Chondrocyte (in vitro differentiated cells): ENCODE measurements at regions not wholly inside any gene's neighbourhood (a gene's known extent, or its start where the extent isn't known, plus 50 kb on each side); places are given as distances from the start of the nearest gene placed in this dataset.
"Not testable (repeated sequence)": the region's sequence is repeated elsewhere in the genome, so short reads cannot be mapped to it uniquely, and the experiment has no call there.

ENCODE experiments used
- DNase-seq: peaks from one replicate; pipeline ENCODE4 v3.0.0; 2021; ENCODE audit warnings: mixed read lengths, low spot score
- H3K27ac Mint-ChIP-seq: one replicate; pipeline ENCODE4 v1.8.0; 2021; ENCODE audit warnings: mild to moderate bottlenecking, moderate library complexity, mixed read lengths; ENCODE audit not compliant: unreplicated experiment
- H3K27me3 Mint-ChIP-seq: 2 replicates; pipeline ENCODE4 v1.8.0; 2021; ENCODE audit warnings: low read depth, mixed read lengths
- H3K36me3 Mint-ChIP-seq: 2 replicates; pipeline ENCODE4 v1.8.0; 2021; ENCODE audit warnings: low read depth, mixed read lengths
- H3K4me1 Mint-ChIP-seq: 2 replicates; pipeline ENCODE4 v1.8.0; 2021; ENCODE audit warnings: low read depth, mild to moderate bottlenecking, mixed read lengths
- H3K4me3 Mint-ChIP-seq: one replicate; pipeline ENCODE4 v1.8.0; 2021; ENCODE audit warnings: mild to moderate bottlenecking, moderate library complexity, mixed read lengths; ENCODE audit not compliant: unreplicated experiment
- H3K9me3 Mint-ChIP-seq: 2 replicates; pipeline ENCODE4 v1.8.0; 2021; ENCODE audit warnings: low read depth, mixed read lengths
- CTCF ChIP-seq: fragments of 200-600 bp; sonication (generic); IDR thresholded peaks from 2 replicates; pipeline ENCODE4 v1.5.0; 2021; ENCODE audit warnings: antibody characterized with exemption, mild to moderate bottlenecking, moderate library complexity

- no peaks in the 10 kb centered on the region for H3K4me1 Mint-ChIP-seq
- no peaks in the 10 kb centered on the region for H3K9me3 Mint-ChIP-seq
- TF ChIP-seq CTCF = no peak
These were observed 1206.6 kb downstream of the BRD1 start for GRCh38 chr22:48621085-48621484.

GRCh38 chr22:48620460-48620859 is 1207.2 kb downstream of the BRD1 start:
- DNase-seq, H3K4me3 Mint-ChIP-seq, H3K27me3 Mint-ChIP-seq, H3K4me1 Mint-ChIP-seq, H3K27ac Mint-ChIP-seq, H3K36me3 Mint-ChIP-seq, H3K9me3 Mint-ChIP-seq: not testable (repeated sequence)

More at GRCh38 chr22:48621085-48621484, 1206.6 kb downstream of the BRD1 start:
- no peak for DNase-seq
- H3K4me3 Mint-ChIP-seq = no peak overlapping the region
- no peak overlapping the region for H3K27ac Mint-ChIP-seq
- no peaks in the 10 kb centered on the region for H3K36me3 Mint-ChIP-seq
- no peaks in the 10 kb centered on the region for H3K27me3 Mint-ChIP-seq

GRCh38 chr22:48619721-48620120 is 1208.0 kb downstream of the BRD1 start:
- Mint-ChIP-seq H3K36me3 (no peaks in the 10 kb centered on the region), H3K27me3 (no peaks in the 10 kb centered on the region), H3K27ac (no peak overlapping the region), H3K4me3 (no peak overlapping the region), H3K4me1 (no peaks in the 10 kb centered on the region), H3K9me3 (no peaks in the 10 kb centered on the region)
- no peak for TF ChIP-seq CTCF
- DNase-seq = no peak

- Mint-ChIP-seq H3K4me3 (no peak overlapping the region), H3K27me3 (no peaks in the 10 kb centered on the region), H3K36me3 (no peaks in the 10 kb centered on the region), H3K27ac (no peak overlapping the region), H3K9me3 (no peaks in the 10 kb centered on the region), H3K4me1 (no peaks in the 10 kb centered on the region)
- DNase-seq = no peak
- TF ChIP-seq CTCF = no peak
These were observed 1209.3 kb downstream of the BRD1 start for GRCh38 chr22:48618326-48618725.

- H3K27me3 Mint-ChIP-seq = no peaks in the 10 kb centered on the region
- DNase-seq = no peak
- TF ChIP-seq CTCF = no peak
- H3K27ac Mint-ChIP-seq = no peak overlapping the region
- no peaks in the 10 kb centered on the region for H3K4me1 Mint-ChIP-seq
- H3K36me3 Mint-ChIP-seq = no peaks in the 10 kb centered on the region
- H3K9me3 Mint-ChIP-seq = no peaks in the 10 kb centered on the region
- no peak overlapping the region for H3K4me3 Mint-ChIP-seq
These were observed 1211.0 kb downstream of the BRD1 start for GRCh38 chr22:48616656-48617055.

- Mint-ChIP-seq H3K27me3 (no peaks in the 10 kb centered on the region), H3K9me3 (no peaks in the 10 kb centered on the region)
These were observed 1212.3 kb downstream of the BRD1 start for GRCh38 chr22:48615171-48616008.

More at GRCh38 chr22:48615171-48616008, 1212.3 kb downstream of the BRD1 start:
- no peak for TF ChIP-seq CTCF
- Mint-ChIP-seq H3K4me3 (no peak overlapping the region), H3K4me1 (no peaks in the 10 kb centered on the region), H3K27ac (no peak overlapping the region), H3K36me3 (peaks cover 2% of the 10 kb centered on the region)
- no peak for DNase-seq
